ENCODE measurements at regions not wholly inside any gene's neighbourhood (a gene's known extent, or its start where the extent isn't known, plus 50 kb on each side); places are given as distances from the start of the nearest gene placed in this dataset.
"Not testable (repeated sequence)": the region's sequence is repeated elsewhere in the genome, so short reads cannot be mapped to it uniquely, and the experiment has no call there.

DNA sequence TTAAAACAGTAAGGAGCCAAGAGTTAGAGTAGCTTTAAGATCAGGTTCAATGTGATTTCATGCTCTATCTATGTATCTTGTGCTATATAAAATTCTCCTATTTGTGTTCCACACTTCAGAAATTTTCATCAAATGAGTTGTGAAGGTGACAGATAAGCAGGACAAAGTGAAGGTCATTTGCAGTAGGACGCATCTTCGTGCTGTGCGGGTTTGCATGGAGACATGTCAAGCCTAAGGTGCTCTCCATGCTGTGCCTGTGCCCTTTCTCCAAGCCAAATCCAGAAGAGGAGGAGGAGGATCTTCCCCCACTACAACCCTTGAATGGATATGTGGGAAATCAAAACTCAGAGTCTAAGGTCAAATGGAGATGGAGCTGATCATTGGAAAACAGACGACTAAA is 147.3 kb upstream of the NEDD9 start:
- TF ChIP-seq, protein P1, sequence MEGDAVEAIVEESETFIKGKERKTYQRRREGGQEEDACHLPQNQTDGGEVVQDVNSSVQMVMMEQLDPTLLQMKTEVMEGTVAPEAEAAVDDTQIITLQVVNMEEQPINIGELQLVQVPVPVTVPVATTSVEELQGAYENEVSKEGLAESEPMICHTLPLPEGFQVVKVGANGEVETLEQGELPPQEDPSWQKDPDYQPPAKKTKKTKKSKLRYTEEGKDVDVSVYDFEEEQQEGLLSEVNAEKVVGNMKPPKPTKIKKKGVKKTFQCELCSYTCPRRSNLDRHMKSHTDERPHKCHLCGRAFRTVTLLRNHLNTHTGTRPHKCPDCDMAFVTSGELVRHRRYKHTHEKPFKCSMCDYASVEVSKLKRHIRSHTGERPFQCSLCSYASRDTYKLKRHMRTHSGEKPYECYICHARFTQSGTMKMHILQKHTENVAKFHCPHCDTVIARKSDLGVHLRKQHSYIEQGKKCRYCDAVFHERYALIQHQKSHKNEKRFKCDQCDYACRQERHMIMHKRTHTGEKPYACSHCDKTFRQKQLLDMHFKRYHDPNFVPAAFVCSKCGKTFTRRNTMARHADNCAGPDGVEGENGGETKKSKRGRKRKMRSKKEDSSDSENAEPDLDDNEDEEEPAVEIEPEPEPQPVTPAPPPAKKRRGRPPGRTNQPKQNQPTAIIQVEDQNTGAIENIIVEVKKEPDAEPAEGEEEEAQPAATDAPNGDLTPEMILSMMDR (conservative IDR thresholded peaks at IDR 0.05), result no peak
- H3K27ac Mint-ChIP-seq, result no peak overlapping the region
- no peak overlapping the region for H3K4me3 Mint-ChIP-seq
- no peaks in the 10 kb centered on the region for H3K4me1 Mint-ChIP-seq (ENCODE audit: unreplicated experiment)
- H3K36me3 Mint-ChIP-seq, result no peaks in the 10 kb centered on the region
- H3K9me3 Mint-ChIP-seq, result peaks cover 9% of the 10 kb centered on the region
- no peaks in the 10 kb centered on the region for H3K27me3 Mint-ChIP-seq
- DNase-seq (ENCODE audit: extremely low spot score, unreplicated experiment), result no peak

DNA sequence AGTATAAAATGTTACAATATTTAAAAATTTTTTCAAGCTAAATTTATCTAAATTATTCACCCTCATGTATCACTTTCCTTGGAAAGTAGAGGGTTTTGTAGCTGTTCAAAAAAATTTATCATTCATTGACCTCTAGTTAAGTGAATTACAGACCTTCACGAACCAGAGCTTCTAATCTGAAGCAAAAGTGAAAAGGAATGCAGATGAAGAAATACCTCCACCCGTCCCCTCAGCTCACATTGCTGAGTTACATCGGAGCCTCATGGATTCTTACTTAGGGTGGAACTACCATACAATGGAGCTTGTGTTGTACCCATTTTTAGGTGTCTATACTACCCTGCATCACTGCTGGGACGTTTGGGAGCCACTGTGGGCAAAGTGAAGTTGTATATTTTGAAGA is 146.2 kb upstream of the NEDD9 start:
- no peak for DNase-seq (ENCODE audit: extremely low spot score, unreplicated experiment)
- TF ChIP-seq, protein P1 (conservative IDR thresholded peaks at IDR 0.05), result no peak
- no peak overlapping the region for H3K4me3 Mint-ChIP-seq
- H3K36me3 Mint-ChIP-seq, result no peaks in the 10 kb centered on the region
- no peaks in the 10 kb centered on the region for H3K27me3 Mint-ChIP-seq
- no peak overlapping the region for H3K27ac Mint-ChIP-seq
- peaks cover 9% of the 10 kb centered on the region for H3K9me3 Mint-ChIP-seq
- H3K4me1 Mint-ChIP-seq (ENCODE audit: unreplicated experiment), result no peaks in the 10 kb centered on the region

DNA sequence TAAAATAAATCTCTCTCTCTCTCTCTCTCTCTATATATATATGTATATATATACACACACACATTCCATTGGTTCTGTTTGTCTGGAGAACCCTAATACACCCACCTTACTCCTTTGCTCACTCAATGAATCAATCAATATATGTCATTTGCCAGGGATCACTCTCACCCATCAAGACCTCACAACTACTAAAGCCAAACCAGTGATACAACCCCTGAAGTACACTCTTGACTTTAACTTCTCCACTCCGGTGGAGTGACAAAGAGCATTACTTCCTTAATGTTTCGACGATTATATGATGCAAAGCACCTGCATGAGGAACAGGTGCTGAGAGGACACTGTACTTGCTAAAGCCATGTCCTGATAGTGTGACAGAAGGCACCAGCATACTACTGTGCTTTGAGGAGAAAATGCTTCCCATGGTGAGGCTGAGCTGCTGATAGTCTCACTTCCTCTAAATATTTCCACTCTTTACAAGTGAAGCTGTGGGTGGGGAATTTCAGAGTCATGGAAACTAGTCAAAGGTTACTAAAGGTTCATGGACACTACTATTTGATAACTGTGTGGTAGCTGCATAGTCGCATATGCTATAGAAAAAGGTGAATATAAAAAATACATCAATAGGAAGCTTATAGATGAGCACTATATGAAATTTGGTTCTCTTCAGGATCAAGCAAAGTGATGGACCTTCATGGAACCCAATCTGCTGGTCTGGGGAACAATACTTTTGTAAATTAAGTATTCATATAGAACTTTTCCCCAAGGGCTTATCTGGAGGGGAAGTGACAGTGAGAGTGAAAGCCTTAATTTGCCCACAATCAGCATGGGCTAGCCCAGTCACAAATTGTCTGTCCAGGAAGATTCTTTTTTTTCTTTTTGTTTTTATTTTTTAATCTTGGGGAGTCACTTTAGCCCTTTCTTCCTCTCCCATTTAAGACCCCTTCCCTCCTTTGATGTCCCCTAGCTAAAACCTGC is 141.9 kb upstream of the NEDD9 start:
- Mint-ChIP-seq H3K27ac (no peak overlapping the region), H3K9me3 (peaks cover 4% of the 10 kb centered on the region), H3K27me3 (no peaks in the 10 kb centered on the region), H3K36me3 (no peaks in the 10 kb centered on the region), H3K4me3 (no peak overlapping the region), H3K4me1 (ENCODE audit: unreplicated experiment) (peaks cover 7% of the 10 kb centered on the region)
- no peak for DNase-seq (ENCODE audit: extremely low spot score, unreplicated experiment)
- TF ChIP-seq, protein P1 (conservative IDR thresholded peaks at IDR 0.05), result no peak

GRCh38 chr6:11373208-11373607 is 140.7 kb upstream of the NEDD9 start:
- DNase-seq (ENCODE audit: extremely low spot score, unreplicated experiment), result no peak
- Mint-ChIP-seq H3K4me3 (no peak overlapping the region), H3K36me3 (no peaks in the 10 kb centered on the region), H3K27me3 (no peaks in the 10 kb centered on the region), H3K9me3 (peaks cover 6% of the 10 kb centered on the region), H3K27ac (no peak overlapping the region), H3K4me1 (ENCODE audit: unreplicated experiment) (peaks cover 11% of the 10 kb centered on the region)
- TF ChIP-seq, protein P1 (conservative IDR thresholded peaks at IDR 0.05), result no peak

- not testable (repeated sequence) for H3K36me3 Mint-ChIP-seq; H3K27me3 Mint-ChIP-seq; H3K27ac Mint-ChIP-seq; H3K9me3 Mint-ChIP-seq; DNase-seq (ENCODE audit: extremely low spot score, unreplicated experiment); H3K4me3 Mint-ChIP-seq
- peaks cover 18% of the 10 kb centered on the region for H3K4me1 Mint-ChIP-seq (ENCODE audit: unreplicated experiment)
These were observed 139.8 kb upstream of the NEDD9 start for GRCh38 chr6:11372186-11372790.
